Gastroesophageal sphincter (tissue), 3 donors: ENCODE measurements at regions not wholly inside any gene's neighbourhood (a gene's known extent, or its start where the extent isn't known, plus 50 kb on each side); places are given as distances from the start of the nearest gene placed in this dataset.

Experiments
- POLR2A ChIP-seq, 2 donors: fragments of 450-650 bp; IDR thresholded peaks; one replicate each; pipeline ENCODE4 v1.6.1; 2017; ENCODE audit warnings: antibody characterized with exemption in 2 of 2, mild to moderate bottlenecking in 2 of 2, moderate library complexity in 1 of 2
- POLR2AphosphoS5 ChIP-seq: sonication (generic); formaldehyde crosslinking; IDR thresholded peaks from one replicate; pipeline ENCODE4 v1.6.1; 2017; ENCODE audit warnings: antibody characterized with exemption
- TF ChIP-seq, protein P1 (sequence below), 4 experiments: fragments of 200-600 bp in 2 of 4; fragments of 450-650 bp in 2 of 4; sonication (generic) in 1 of 4; IDR thresholded peaks; one replicate each; pipeline ENCODE4 v1.5.1; 2017 to 2019; ENCODE audit warnings: antibody characterized with exemption in 4 of 4, mild to moderate bottlenecking in 2 of 4, moderate library complexity in 2 of 4

GRCh38 chr12:131509701-131510100 lies 201.2 kb upstream of the SFSWAP start:
- TF ChIP-seq POLR2AphosphoS5 (no peak), POLR2A (IDR thresholded peaks at IDR 0.05) (no peak)
- TF ChIP-seq, protein P1, sequence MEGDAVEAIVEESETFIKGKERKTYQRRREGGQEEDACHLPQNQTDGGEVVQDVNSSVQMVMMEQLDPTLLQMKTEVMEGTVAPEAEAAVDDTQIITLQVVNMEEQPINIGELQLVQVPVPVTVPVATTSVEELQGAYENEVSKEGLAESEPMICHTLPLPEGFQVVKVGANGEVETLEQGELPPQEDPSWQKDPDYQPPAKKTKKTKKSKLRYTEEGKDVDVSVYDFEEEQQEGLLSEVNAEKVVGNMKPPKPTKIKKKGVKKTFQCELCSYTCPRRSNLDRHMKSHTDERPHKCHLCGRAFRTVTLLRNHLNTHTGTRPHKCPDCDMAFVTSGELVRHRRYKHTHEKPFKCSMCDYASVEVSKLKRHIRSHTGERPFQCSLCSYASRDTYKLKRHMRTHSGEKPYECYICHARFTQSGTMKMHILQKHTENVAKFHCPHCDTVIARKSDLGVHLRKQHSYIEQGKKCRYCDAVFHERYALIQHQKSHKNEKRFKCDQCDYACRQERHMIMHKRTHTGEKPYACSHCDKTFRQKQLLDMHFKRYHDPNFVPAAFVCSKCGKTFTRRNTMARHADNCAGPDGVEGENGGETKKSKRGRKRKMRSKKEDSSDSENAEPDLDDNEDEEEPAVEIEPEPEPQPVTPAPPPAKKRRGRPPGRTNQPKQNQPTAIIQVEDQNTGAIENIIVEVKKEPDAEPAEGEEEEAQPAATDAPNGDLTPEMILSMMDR (IDR thresholded peaks at IDR 0.05), result no peak
